Mesendoderm (in vitro differentiated cells): ENCODE measurements at regions not wholly inside any gene's neighbourhood (a gene's known extent, or its start where the extent isn't known, plus 50 kb on each side); places are given as distances from the start of the nearest gene placed in this dataset. TPM values are rescaled to one million over a fixed set of nuclear protein-coding genes. Genes with fewer than 3 reads are reported as not detected.

Experiments
- DNase-seq: peaks from one replicate; pipeline ENCODE4 v3.0.0; 2013
- H2AK5ac ChIP-seq: 2 replicates; pipeline ENCODE4 v1.6.1; 2013; ENCODE audit warnings: low read length, inconsistent platforms
- H2BK120ac ChIP-seq: 2 replicates; pipeline ENCODE4 v1.6.1; 2013; ENCODE audit warnings: low read depth, mild to moderate bottlenecking, low read length, moderate library complexity, mixed read lengths
- H2BK15ac ChIP-seq: replicated peaks from 2 replicates; pipeline ENCODE4 v1.6.1; 2013; ENCODE audit warnings: low read depth, mild to moderate bottlenecking, moderate library complexity
- H2BK5ac ChIP-seq: 2 replicates; pipeline ENCODE4 v1.6.1; 2013; ENCODE audit warnings: low read length, inconsistent platforms
- H3K18ac ChIP-seq: 2 replicates; pipeline ENCODE4 v1.6.1; 2013; ENCODE audit warnings: mild to moderate bottlenecking, low read length, mixed read lengths
- H3K23ac ChIP-seq: one replicate; pipeline ENCODE4 v1.6.1; 2013; ENCODE audit warnings: low read length
- H3K27ac ChIP-seq: 2 replicates; pipeline ENCODE4 v1.5.1; 2013; ENCODE audit warnings: low read depth, mild to moderate bottlenecking, inconsistent platforms, low read length, moderate library complexity
- H3K27me3 ChIP-seq: 2 replicates; pipeline ENCODE4 v1.6.1; 2013; ENCODE audit warnings: low read length, control low read depth, mild to moderate bottlenecking, inconsistent platforms; ENCODE audit not compliant: insufficient read depth, poor library complexity
- H3K36me3 ChIP-seq: 2 replicates; pipeline ENCODE4 v1.6.1; 2013; ENCODE audit warnings: low read length, inconsistent platforms; ENCODE audit not compliant: control insufficient read depth, insufficient read depth
- H3K4ac ChIP-seq: one replicate; pipeline ENCODE4 v1.6.1; 2013; ENCODE audit warnings: low read depth, mild to moderate bottlenecking, low read length, moderate library complexity
- H3K4me1 ChIP-seq: 2 replicates; pipeline ENCODE4 v1.6.1; 2013; ENCODE audit warnings: low read depth, low read length, inconsistent platforms; ENCODE audit not compliant: control insufficient read depth
- H3K4me2 ChIP-seq: 2 replicates; pipeline ENCODE4 v1.6.1; 2013; ENCODE audit warnings: low read length
- H3K4me3 ChIP-seq: 2 replicates; pipeline ENCODE4 v1.5.1; 2013; ENCODE audit warnings: mild to moderate bottlenecking, low read length
- H3K56ac ChIP-seq: one replicate; pipeline ENCODE4 v1.6.1; 2013; ENCODE audit warnings: low read length
- H3K79me1 ChIP-seq: 2 replicates; pipeline ENCODE4 v1.6.1; 2013; ENCODE audit warnings: low read length, inconsistent platforms
- H3K79me2 ChIP-seq: 2 replicates; pipeline ENCODE4 v1.6.1; 2013; ENCODE audit warnings: mild to moderate bottlenecking, low read length; ENCODE audit not compliant: control insufficient read depth, insufficient read depth
- H3K9ac ChIP-seq: 2 replicates; pipeline ENCODE4 v1.6.1; 2013; ENCODE audit warnings: low read length, inconsistent platforms
- H4K5ac ChIP-seq: one replicate; pipeline ENCODE4 v1.6.1; 2013; ENCODE audit warnings: low read length
- H4K8ac ChIP-seq: one replicate; pipeline ENCODE4 v1.6.1; 2013; ENCODE audit warnings: low read depth, mild to moderate bottlenecking, control low read depth, low read length, moderate library complexity
- WGBS: extraction: QIAGEN DNeasy Blood & Tissue Kit; methylation state at CpG from one replicate; pipeline ENCODE4 v1.1.7; 2013; ENCODE audit warnings: low lambda C conversion rate, missing lambda C conversion rate; ENCODE audit not compliant: insufficient coverage; ENCODE audit errors: extremely low coverage; 5-methylcytosine and 5-hydroxymethylcytosine counted together
- small RNA-seq: library from polyadenylated mRNA; stranded (forward); fragments of <200 nt; extraction: miRNeasy Mini kit (QIAGEN cat#:217004); gene quantifications from one replicate; pipeline ENCODE3, GENCODE V24; 2013; ENCODE audit not compliant: insufficient read depth

DNA sequence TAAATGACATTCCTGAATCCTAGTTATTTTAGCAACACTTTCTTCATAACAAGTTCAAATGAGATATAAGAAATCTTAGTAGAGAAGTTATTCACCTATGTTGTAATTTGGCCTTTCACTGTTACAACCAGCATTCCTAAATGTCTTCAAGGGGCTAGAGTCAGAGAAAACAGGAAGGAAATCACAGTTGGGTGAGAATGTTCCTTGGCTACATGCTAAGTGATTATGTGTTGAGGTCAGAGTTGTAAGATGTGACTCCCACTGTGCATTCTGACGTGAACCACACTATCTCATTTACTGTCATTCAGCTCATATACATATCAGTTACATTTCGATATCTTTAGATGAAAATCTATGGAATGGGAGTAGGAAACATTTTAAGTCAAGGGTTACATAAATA, 51.0 kb upstream of the MLIP start:
- no peak overlapping the region for H3K4me2 ChIP-seq
- no peak overlapping the region for H3K27ac ChIP-seq
- H3K4me3 ChIP-seq, result no peak overlapping the region

More for the DNA sequence above, 51.0 kb upstream of the MLIP start:
- Histone ChIP-seq H3K23ac (no peak overlapping the region), H2BK120ac (no peak overlapping the region), H3K79me1 (no peaks in the 10 kb centered on the region), H4K5ac (no peak overlapping the region), H3K4me1 (peaks cover 4% of the 10 kb centered on the region), H3K56ac (no peak overlapping the region), H3K79me2 (no peaks in the 10 kb centered on the region), H3K27me3 (no peaks in the 10 kb centered on the region), H3K9ac (no peak overlapping the region), H3K36me3 (no peaks in the 10 kb centered on the region), H2AK5ac (no peak overlapping the region), H3K4ac (no peak overlapping the region), H2BK15ac (no peak overlapping the region), H2BK5ac (no peak overlapping the region), H4K8ac (no peak overlapping the region), H3K18ac (no peak overlapping the region)
- WGBS, result no CpG with 5 or more reads among the region's 2 CpGs
- DNase-seq, result peak; percentile 92

Small RNA genes lying in the stretch of these regions (small RNA-seq; reads per million reads assigned to genes)
- not detected for gene ERHP2
